Mesothelial cell of epicardium (in vitro differentiated cells): ENCODE measurements at regions not wholly inside any gene's neighbourhood (a gene's known extent, or its start where the extent isn't known, plus 50 kb on each side); places are given as distances from the start of the nearest gene placed in this dataset.
"Not testable (repeated sequence)": the region's sequence is repeated elsewhere in the genome, so short reads cannot be mapped to it uniquely, and the experiment has no call there.

Source experiments
- DNase-seq, 2 experiments: peaks; one replicate each; pipeline ENCODE4 v3.0.0; 2021; ENCODE audit warnings: low spot score in 2 of 2; ENCODE audit not compliant: unreplicated experiment in 2 of 2
- H3K27ac Mint-ChIP-seq: 2 replicates; pipeline ENCODE4 v1.8.0; 2021; ENCODE audit warnings: mixed read lengths
- H3K27me3 Mint-ChIP-seq: 2 replicates; pipeline ENCODE4 v1.8.0; 2021; ENCODE audit warnings: low read depth, mixed read lengths
- H3K36me3 Mint-ChIP-seq: 2 replicates; pipeline ENCODE4 v1.8.0; 2021; ENCODE audit warnings: mixed read lengths
- H3K4me1 Mint-ChIP-seq: 2 replicates; pipeline ENCODE4 v1.8.0; 2021; ENCODE audit warnings: mixed read lengths
- H3K4me3 Mint-ChIP-seq: 2 replicates; pipeline ENCODE4 v1.8.0; 2021; ENCODE audit warnings: mild to moderate bottlenecking, moderate library complexity, mixed read lengths
- H3K9me3 Mint-ChIP-seq: 2 replicates; pipeline ENCODE4 v1.8.0; 2021; ENCODE audit warnings: mixed read lengths
- TF ChIP-seq, protein P1 (sequence below): fragments of 200-600 bp; sonication (generic); IDR thresholded peaks from one replicate; pipeline ENCODE4 v1.5.0; 2021; ENCODE audit warnings: antibody characterized with exemption; ENCODE audit not compliant: unreplicated experiment

DNA sequence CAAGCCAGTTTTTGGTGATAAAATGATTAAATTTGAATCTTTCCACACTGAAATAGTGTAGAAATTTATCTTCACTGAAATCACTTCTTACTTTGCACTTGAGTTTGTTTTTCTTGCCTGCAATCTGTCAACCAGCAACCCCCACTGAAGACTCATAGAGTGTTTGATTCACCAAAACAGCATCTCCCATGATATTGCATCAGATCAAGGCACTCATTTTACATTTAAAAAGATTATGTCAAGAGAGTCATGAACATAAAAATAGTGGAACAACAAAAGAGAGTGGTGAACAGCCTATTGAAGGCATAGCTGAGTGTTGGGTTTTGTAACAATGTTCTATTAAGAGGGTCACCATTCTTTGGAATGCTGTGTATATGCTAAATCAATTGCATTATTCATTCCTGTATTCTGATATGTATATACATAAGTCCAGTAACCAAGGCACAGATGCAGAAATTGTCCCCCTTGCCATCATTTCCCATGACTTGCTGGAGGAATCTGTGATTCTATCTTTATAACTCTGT is 1934.9 kb downstream of the ARAP2 start:
- Mint-ChIP-seq H3K36me3 (no peaks in the 10 kb centered on the region), H3K9me3 (no peaks in the 10 kb centered on the region), H3K4me1 (peaks cover 29% of the 10 kb centered on the region), H3K27me3 (peaks cover 2% of the 10 kb centered on the region), H3K27ac (no peak overlapping the region), H3K4me3 (no peak overlapping the region)
- TF ChIP-seq, protein P1, sequence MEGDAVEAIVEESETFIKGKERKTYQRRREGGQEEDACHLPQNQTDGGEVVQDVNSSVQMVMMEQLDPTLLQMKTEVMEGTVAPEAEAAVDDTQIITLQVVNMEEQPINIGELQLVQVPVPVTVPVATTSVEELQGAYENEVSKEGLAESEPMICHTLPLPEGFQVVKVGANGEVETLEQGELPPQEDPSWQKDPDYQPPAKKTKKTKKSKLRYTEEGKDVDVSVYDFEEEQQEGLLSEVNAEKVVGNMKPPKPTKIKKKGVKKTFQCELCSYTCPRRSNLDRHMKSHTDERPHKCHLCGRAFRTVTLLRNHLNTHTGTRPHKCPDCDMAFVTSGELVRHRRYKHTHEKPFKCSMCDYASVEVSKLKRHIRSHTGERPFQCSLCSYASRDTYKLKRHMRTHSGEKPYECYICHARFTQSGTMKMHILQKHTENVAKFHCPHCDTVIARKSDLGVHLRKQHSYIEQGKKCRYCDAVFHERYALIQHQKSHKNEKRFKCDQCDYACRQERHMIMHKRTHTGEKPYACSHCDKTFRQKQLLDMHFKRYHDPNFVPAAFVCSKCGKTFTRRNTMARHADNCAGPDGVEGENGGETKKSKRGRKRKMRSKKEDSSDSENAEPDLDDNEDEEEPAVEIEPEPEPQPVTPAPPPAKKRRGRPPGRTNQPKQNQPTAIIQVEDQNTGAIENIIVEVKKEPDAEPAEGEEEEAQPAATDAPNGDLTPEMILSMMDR, result no peak
- DNase-seq, result no peak

DNA sequence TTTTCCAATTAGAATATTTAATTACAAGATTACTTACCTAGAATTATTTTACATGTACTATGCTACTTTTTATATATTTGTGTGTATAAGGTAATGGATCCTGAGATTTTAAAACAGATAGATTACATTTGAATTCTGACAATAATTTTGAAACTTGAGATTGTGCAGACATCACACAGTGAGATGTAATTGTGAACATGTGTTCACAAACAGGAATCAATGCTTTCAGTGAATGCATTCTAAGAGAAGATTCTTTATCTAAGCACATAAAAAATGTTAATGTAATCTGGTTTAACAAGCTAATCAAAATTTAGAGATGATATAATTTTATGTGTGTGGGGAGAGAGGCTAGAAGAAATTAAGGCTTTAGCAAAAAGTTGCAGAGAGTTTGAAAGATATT is 1925.5 kb downstream of the ARAP2 start:
- Mint-ChIP-seq H3K4me1 (peaks cover 11% of the 10 kb centered on the region), H3K9me3 (no peaks in the 10 kb centered on the region), H3K27ac (no peak overlapping the region), H3K27me3 (no peaks in the 10 kb centered on the region), H3K4me3 (no peak overlapping the region), H3K36me3 (no peaks in the 10 kb centered on the region)
- DNase-seq, result no peak
- TF ChIP-seq, protein P1, result no peak

DNA sequence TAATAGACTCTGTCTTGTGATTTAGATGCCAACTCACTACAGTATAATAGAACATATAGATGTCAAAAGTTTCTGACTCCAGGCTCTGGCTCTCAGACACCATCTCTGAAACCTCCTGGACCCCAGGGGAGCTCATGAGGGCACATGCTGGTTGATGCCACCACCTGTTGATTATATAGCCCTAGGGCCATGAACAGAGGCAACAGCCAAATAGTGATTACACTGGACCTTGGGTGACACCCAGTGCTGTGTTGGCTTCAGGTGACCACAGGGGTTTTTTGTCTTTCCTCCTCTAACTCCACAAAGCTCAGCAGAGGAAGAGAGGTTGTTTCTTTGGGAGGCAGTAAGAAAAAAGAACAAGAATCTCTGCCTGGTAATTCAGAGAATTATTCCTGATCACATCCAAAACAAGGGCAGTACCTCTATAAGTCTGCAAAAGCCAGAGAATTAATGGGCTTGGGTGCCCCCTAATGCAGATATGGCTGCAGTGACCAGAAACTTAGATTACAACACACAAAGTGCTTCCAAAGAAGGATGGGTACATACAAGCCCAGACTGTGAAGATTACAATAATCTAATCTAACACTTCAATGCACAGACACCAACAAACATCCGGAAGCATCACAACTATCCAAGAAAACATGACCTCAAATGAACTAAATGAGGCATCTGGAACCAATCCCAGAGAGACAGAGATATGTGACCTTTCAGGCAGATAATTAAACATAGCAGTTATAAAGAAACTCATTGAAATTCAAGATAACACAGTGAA is 1920.6 kb downstream of the ARAP2 start:
- no peak for DNase-seq
- Mint-ChIP-seq H3K4me1 (peaks cover 3% of the 10 kb centered on the region), H3K27me3 (no peaks in the 10 kb centered on the region), H3K27ac (no peak overlapping the region), H3K36me3 (no peaks in the 10 kb centered on the region), H3K9me3 (peaks cover 7% of the 10 kb centered on the region), H3K4me3 (no peak overlapping the region)
- TF ChIP-seq, protein P1, result no peak

DNA sequence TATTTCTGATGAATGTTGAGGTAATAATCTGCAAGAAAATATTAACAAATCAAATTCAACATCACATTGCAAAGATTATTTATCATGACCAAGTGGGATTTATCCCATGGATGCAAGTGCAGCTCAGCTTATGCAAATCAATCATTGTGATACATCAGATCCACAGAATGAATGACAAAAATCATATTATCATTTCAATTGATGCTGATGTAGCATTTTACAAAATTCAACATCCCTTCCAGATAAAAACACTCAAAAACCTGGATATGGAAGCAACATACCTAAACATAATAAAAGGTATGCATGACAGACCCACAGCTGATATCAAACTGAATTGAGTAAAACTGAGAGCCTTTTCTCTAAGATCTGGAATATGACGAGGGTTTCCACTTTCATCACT is 1915.4 kb downstream of the ARAP2 start:
- no peaks in the 10 kb centered on the region for H3K4me1 Mint-ChIP-seq
- TF ChIP-seq, protein P1, result no peak
- DNase-seq, result no peak
- no peaks in the 10 kb centered on the region for H3K27me3 Mint-ChIP-seq
- peaks cover 22% of the 10 kb centered on the region for H3K9me3 Mint-ChIP-seq
- no peak overlapping the region for H3K27ac Mint-ChIP-seq
- no peak overlapping the region for H3K4me3 Mint-ChIP-seq
- H3K36me3 Mint-ChIP-seq, result no peaks in the 10 kb centered on the region

DNA sequence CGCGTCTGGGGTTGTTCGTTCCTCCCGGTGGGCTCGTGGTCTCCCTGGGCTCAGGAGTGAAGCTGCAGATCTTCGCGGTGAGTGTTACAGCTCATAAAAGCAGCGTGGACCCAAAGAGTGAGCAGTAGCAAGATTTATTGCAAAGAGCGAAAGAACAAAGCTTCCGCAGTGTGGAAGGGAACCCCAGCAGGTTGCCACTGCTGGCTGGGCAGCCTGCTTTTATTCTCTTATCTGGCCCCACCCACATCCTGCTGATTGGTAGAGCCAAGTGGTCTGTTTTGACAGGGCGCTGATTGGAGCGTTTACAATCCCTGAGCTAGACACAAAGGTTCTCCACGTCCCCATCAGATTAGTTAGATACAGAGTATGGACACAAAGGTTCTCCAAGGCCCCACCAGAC is 1909.2 kb downstream of the ARAP2 start:
- not testable (repeated sequence) for DNase-seq, H3K36me3 Mint-ChIP-seq, H3K27me3 Mint-ChIP-seq, H3K4me1 Mint-ChIP-seq, H3K4me3 Mint-ChIP-seq, H3K27ac Mint-ChIP-seq
- peaks cover 35% of the 10 kb centered on the region for H3K9me3 Mint-ChIP-seq

DNA sequence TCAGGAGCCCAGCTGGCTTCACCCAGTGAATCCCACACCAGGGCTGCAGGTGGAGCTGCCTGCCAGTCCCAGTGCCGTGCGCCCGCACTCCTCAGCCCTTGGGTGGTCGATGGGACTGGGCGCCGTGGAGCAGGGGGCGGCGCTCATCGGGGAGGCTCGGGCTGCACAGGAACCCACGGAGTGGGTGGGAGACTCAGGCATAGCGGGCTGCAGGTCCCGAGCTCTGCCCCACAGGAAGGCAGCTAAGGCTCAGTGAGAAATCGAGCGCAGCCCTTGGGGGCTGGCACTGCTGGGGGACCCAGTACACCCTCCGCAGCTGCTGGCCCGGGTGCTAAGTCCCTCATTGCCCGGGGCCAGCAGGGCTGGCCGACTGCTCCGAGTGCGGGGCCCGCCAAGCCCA is 1908.8 kb downstream of the ARAP2 start:
- not testable (repeated sequence) for H3K4me3 Mint-ChIP-seq, H3K4me1 Mint-ChIP-seq, H3K36me3 Mint-ChIP-seq, DNase-seq, H3K27ac Mint-ChIP-seq, H3K27me3 Mint-ChIP-seq
- H3K9me3 Mint-ChIP-seq, result peaks cover 32% of the 10 kb centered on the region
